Panc1 (cell line): ENCODE measurements at regions not wholly inside any gene's neighbourhood (a gene's known extent, or its start where the extent isn't known, plus 50 kb on each side); places are given as distances from the start of the nearest gene placed in this dataset.

Experiments used
- ATAC-seq: fragments of 200-7000 bp; cut with Tn5 transposase; 2 replicates; pipeline ENCODE4 v1.9.1; 2020; ENCODE audit warnings: mild to moderate bottlenecking, moderate library complexity
- BruUV-seq: library from RNA; stranded (reverse); fragments of 400-500 nt; replicated peaks from 2 replicates; lab custom pipeline; 2021; lab: Mats Ljungman, UMichigan
- CTCF ChIA-PET: fragments of 300-600 bp; sonication (Branson Sonifier 250); formaldehyde crosslinking; loops from one replicate; lab custom pipeline; 2022; ENCODE audit warnings: antibody characterized with exemption; lab: Charles Lee
- POLR2A ChIA-PET: fragments of 300-600 bp; sonication (Branson Sonifier 250); formaldehyde crosslinking; loops from one replicate; lab custom pipeline; 2022; ENCODE audit warnings: antibody characterized with exemption; lab: Charles Lee
- DNase-seq: peaks from one replicate; pipeline ENCODE4 v3.0.0-alpha.2; 2010; ENCODE audit warnings: low read depth, low spot score
- H3K27ac ChIP-seq: 2 replicates; pipeline ENCODE4 v1.5.1; 2011; ENCODE audit warnings: mild to moderate bottlenecking, low read length, inconsistent platforms
- H3K27me3 ChIP-seq: fragments of 200-500 bp; sonication (Bioruptor generic); 2 replicates; pipeline ENCODE4 v1.6.0; 2014; ENCODE audit warnings: low read length, inconsistent platforms; ENCODE audit not compliant: control insufficient read depth, insufficient read depth
- H3K36me3 ChIP-seq: fragments of 200-500 bp; sonication (Bioruptor generic); 2 replicates; pipeline ENCODE4 v1.5.1; 2014; ENCODE audit warnings: inconsistent platforms, mild to moderate bottlenecking, low read length, moderate library complexity; ENCODE audit not compliant: control insufficient read depth, insufficient read depth
- H3K4me1 ChIP-seq: 2 replicates; pipeline ENCODE4 v1.5.1; 2011; ENCODE audit warnings: inconsistent platforms, mild to moderate bottlenecking, low read length, moderate library complexity; ENCODE audit not compliant: control insufficient read depth, insufficient read depth
- H3K4me3 ChIP-seq, 2 experiments: 2 replicates each; pipeline ENCODE4 v1.5.1; 2011 to 2012; ENCODE audit warnings: low read depth in 2 of 2, low read length in 2 of 2, mild to moderate bottlenecking in 2 of 2, inconsistent platforms in 1 of 2, moderate library complexity in 1 of 2
- H3K9me3 ChIP-seq: fragments of 200-500 bp; sonication (Bioruptor generic); 2 replicates; pipeline ENCODE4 v1.5.1; 2014; ENCODE audit warnings: low read depth, mild to moderate bottlenecking, inconsistent platforms, low read length, moderate library complexity; ENCODE audit not compliant: control insufficient read depth, insufficient read depth
- POLR2AphosphoS5 ChIP-seq: IDR thresholded peaks from 2 replicates; pipeline ENCODE4 v1.6.1; 2012; ENCODE audit warnings: mild to moderate bottlenecking, low read depth, low read length, moderate library complexity
- SIN3A ChIP-seq: IDR thresholded peaks from 2 replicates; pipeline ENCODE4 v1.6.1; 2012; ENCODE audit warnings: low read depth, mild to moderate bottlenecking, low read length, moderate library complexity, borderline replicate concordance; ENCODE audit not compliant: insufficient read depth
- TCF7L2 ChIP-seq: IDR thresholded peaks from 2 replicates; pipeline ENCODE4 v1.6.1; 2011; ENCODE audit warnings: mild to moderate bottlenecking, low read depth, low read length, inconsistent platforms
- in situ Hi-C: cut with HindIII; loops from 2 replicates; pipeline ENCODE4 v1.10.0; 2016; ENCODE audit warnings: low sequenced_read_pairs, low pct_unique_long_range_greater_than_20kb
- intact Hi-C: fragments of 100-400 bp; cut with micrococcal nuclease; formaldehyde crosslinking; loops from one replicate; pipeline ENCODE4 v1.10.0; 2022; ENCODE audit not compliant: unreplicated experiment
- TF ChIP-seq, protein P1 (sequence below), 2 experiments: IDR thresholded peaks; 2 replicates each; pipeline ENCODE4 v1.6.1; 2011 to 2012; ENCODE audit warnings: low read depth in 2 of 2, control low read depth in 1 of 2, low read length in 1 of 2, mild to moderate bottlenecking in 1 of 2, moderate library complexity in 1 of 2; ENCODE audit not compliant: insufficient read depth in 1 of 2
- TF ChIP-seq, protein P2 (sequence below): fragments of 450-650 bp; IDR thresholded peaks from 2 replicates; pipeline ENCODE4 v1.5.1; 2017; ENCODE audit warnings: mild to moderate bottlenecking

DNA sequence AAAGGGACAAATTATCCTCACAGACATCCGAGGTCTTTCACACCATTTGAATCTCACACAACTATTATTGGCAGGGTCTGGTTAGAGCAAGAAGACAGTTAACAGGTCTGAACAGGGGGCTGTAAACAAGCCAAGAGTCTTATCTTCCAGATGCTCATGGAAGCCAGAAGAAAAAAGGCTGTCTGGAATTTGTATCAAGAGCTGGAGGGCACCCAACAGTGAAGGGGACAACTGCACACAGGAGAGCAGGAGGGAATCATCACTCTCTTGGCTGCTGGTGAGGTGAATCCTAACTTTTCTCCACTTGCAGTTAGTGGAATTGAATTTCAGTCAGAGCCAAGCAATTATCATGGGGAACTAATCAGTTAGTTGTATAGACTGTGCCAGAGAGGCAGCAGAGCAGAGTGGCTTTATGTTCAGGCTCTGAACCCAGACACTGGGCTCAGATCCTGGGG, 880.2 kb upstream of the AUTS2 start:
- no TSS peak for BruUV-seq
- TF ChIP-seq, protein P1, sequence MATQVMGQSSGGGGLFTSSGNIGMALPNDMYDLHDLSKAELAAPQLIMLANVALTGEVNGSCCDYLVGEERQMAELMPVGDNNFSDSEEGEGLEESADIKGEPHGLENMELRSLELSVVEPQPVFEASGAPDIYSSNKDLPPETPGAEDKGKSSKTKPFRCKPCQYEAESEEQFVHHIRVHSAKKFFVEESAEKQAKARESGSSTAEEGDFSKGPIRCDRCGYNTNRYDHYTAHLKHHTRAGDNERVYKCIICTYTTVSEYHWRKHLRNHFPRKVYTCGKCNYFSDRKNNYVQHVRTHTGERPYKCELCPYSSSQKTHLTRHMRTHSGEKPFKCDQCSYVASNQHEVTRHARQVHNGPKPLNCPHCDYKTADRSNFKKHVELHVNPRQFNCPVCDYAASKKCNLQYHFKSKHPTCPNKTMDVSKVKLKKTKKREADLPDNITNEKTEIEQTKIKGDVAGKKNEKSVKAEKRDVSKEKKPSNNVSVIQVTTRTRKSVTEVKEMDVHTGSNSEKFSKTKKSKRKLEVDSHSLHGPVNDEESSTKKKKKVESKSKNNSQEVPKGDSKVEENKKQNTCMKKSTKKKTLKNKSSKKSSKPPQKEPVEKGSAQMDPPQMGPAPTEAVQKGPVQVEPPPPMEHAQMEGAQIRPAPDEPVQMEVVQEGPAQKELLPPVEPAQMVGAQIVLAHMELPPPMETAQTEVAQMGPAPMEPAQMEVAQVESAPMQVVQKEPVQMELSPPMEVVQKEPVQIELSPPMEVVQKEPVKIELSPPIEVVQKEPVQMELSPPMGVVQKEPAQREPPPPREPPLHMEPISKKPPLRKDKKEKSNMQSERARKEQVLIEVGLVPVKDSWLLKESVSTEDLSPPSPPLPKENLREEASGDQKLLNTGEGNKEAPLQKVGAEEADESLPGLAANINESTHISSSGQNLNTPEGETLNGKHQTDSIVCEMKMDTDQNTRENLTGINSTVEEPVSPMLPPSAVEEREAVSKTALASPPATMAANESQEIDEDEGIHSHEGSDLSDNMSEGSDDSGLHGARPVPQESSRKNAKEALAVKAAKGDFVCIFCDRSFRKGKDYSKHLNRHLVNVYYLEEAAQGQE (IDR thresholded peaks at IDR 0.05; ENCODE audit: insufficient read depth in 1 of 2, low read depth in 2 of 2, low read length in 1 of 2), result no peak
- TF ChIP-seq SIN3A, result no peak
- TF ChIP-seq POLR2AphosphoS5, result no peak
- TF ChIP-seq, protein P2, sequence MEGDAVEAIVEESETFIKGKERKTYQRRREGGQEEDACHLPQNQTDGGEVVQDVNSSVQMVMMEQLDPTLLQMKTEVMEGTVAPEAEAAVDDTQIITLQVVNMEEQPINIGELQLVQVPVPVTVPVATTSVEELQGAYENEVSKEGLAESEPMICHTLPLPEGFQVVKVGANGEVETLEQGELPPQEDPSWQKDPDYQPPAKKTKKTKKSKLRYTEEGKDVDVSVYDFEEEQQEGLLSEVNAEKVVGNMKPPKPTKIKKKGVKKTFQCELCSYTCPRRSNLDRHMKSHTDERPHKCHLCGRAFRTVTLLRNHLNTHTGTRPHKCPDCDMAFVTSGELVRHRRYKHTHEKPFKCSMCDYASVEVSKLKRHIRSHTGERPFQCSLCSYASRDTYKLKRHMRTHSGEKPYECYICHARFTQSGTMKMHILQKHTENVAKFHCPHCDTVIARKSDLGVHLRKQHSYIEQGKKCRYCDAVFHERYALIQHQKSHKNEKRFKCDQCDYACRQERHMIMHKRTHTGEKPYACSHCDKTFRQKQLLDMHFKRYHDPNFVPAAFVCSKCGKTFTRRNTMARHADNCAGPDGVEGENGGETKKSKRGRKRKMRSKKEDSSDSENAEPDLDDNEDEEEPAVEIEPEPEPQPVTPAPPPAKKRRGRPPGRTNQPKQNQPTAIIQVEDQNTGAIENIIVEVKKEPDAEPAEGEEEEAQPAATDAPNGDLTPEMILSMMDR, result no peak
- no peak for TF ChIP-seq TCF7L2
- no peak overlapping the region for H3K4me3 ChIP-seq
- ATAC-seq (no peak), DNase-seq (no peak)
- H3K9me3 ChIP-seq, result no peaks in the 10 kb centered on the region
- in situ Hi-C loops (no loop called here), intact Hi-C loops (no loop called here)
- no peaks in the 10 kb centered on the region for H3K27me3 ChIP-seq
- H3K27ac ChIP-seq, result no peak overlapping the region
- ChIA-PET POLR2A (no interaction called here), CTCF (no interaction called here)
- H3K4me1 ChIP-seq, result no peaks in the 10 kb centered on the region
- no peaks in the 10 kb centered on the region for H3K36me3 ChIP-seq

GRCh38 chr7:68720697-68721096, 877.6 kb upstream of the AUTS2 start:
- Histone ChIP-seq H3K4me1 (no peaks in the 10 kb centered on the region), H3K27ac (no peak overlapping the region), H3K4me3 (no peak overlapping the region), H3K36me3 (no peaks in the 10 kb centered on the region), H3K9me3 (no peaks in the 10 kb centered on the region), H3K27me3 (no peaks in the 10 kb centered on the region)
- in situ Hi-C loops, result no loop called here
- DNase-seq, result no peak
- no TSS peak for BruUV-seq
- TF ChIP-seq POLR2AphosphoS5 (no peak), TCF7L2 (no peak), SIN3A (no peak)
- TF ChIP-seq, protein P1 (IDR thresholded peaks at IDR 0.05; ENCODE audit: insufficient read depth in 1 of 2, low read depth in 2 of 2, low read length in 1 of 2), result no peak
- TF ChIP-seq, protein P2, result no peak
- ChIA-PET POLR2A (no interaction called here), CTCF (interaction anchor here (0.5 kb wide), 1 partner anchor 512 kb away, joined by 10 read pairs; no protein-coding TSS in a partner anchor)
- intact Hi-C loops, result no loop called here
- no peak for ATAC-seq
